Progenitor cell of endocrine pancreas (in vitro differentiated cells): ENCODE measurements at regions not wholly inside any gene's neighbourhood (a gene's known extent, or its start where the extent isn't known, plus 50 kb on each side); places are given as distances from the start of the nearest gene placed in this dataset.

Source experiments
- DNase-seq: peaks from one replicate; pipeline ENCODE4 v3.0.0; 2021; ENCODE audit warnings: low spot score; ENCODE audit not compliant: unreplicated experiment
- H3K27ac Mint-ChIP-seq: 2 replicates; pipeline ENCODE4 v1.8.0; 2021; ENCODE audit warnings: mild to moderate bottlenecking, moderate library complexity, mixed read lengths
- H3K27me3 Mint-ChIP-seq: 2 replicates; pipeline ENCODE4 v1.8.0; 2021; ENCODE audit warnings: mixed read lengths
- H3K36me3 Mint-ChIP-seq: 2 replicates; pipeline ENCODE4 v1.8.0; 2022; ENCODE audit warnings: mixed read lengths; ENCODE audit not compliant: insufficient read depth
- H3K4me1 Mint-ChIP-seq: 2 replicates; pipeline ENCODE4 v1.8.0; 2021; ENCODE audit warnings: low read depth, mixed read lengths
- H3K4me3 Mint-ChIP-seq: 2 replicates; pipeline ENCODE4 v1.8.0; 2021; ENCODE audit warnings: low read depth, mild to moderate bottlenecking, moderate library complexity, mixed read lengths
- H3K9me3 Mint-ChIP-seq: 2 replicates; pipeline ENCODE4 v1.8.0; 2021; ENCODE audit warnings: low read depth, mixed read lengths
- CTCF ChIP-seq: fragments of 200-600 bp; sonication (generic); IDR thresholded peaks from one replicate; pipeline ENCODE4 v1.5.0; 2021; ENCODE audit warnings: antibody characterized with exemption, mild to moderate bottlenecking; ENCODE audit not compliant: unreplicated experiment

- peaks cover 7% of the 10 kb centered on the region for H3K9me3 Mint-ChIP-seq
- H3K4me1 Mint-ChIP-seq: peaks cover 3% of the 10 kb centered on the region
- H3K27ac Mint-ChIP-seq: no peak overlapping the region
- no peaks in the 10 kb centered on the region for H3K27me3 Mint-ChIP-seq
- TF ChIP-seq CTCF: no peak
- no peaks in the 10 kb centered on the region for H3K36me3 Mint-ChIP-seq
- no peak overlapping the region for H3K4me3 Mint-ChIP-seq
- no peak for DNase-seq
These were observed 461.8 kb downstream of the PDHA2 start for GRCh38 chr4:96301715-96302114.

GRCh38 chr4:96305030-96305429 is 465.1 kb downstream of the PDHA2 start:
- no peak for TF ChIP-seq CTCF
- Mint-ChIP-seq H3K27me3 (no peaks in the 10 kb centered on the region), H3K9me3 (peaks cover 15% of the 10 kb centered on the region), H3K27ac (no peak overlapping the region), H3K4me1 (peaks cover 3% of the 10 kb centered on the region), H3K36me3 (peaks cover 4% of the 10 kb centered on the region), H3K4me3 (no peak overlapping the region)
- no peak for DNase-seq

- H3K27me3 Mint-ChIP-seq: no peaks in the 10 kb centered on the region
- no peak for TF ChIP-seq CTCF
- H3K4me3 Mint-ChIP-seq: no peak overlapping the region
- H3K27ac Mint-ChIP-seq: no peak overlapping the region
- DNase-seq: no peak
- peaks cover 12% of the 10 kb centered on the region for H3K4me1 Mint-ChIP-seq
- peaks cover 4% of the 10 kb centered on the region for H3K36me3 Mint-ChIP-seq
- peaks cover 15% of the 10 kb centered on the region for H3K9me3 Mint-ChIP-seq
These were observed 472.3 kb downstream of the PDHA2 start for GRCh38 chr4:96312046-96312685.

GRCh38 chr4:96315815-96316214 is 475.9 kb downstream of the PDHA2 start:
- H3K4me3 Mint-ChIP-seq: no peak overlapping the region
- no peak for TF ChIP-seq CTCF
- DNase-seq: no peak
- no peaks in the 10 kb centered on the region for H3K27me3 Mint-ChIP-seq
- H3K36me3 Mint-ChIP-seq: no peaks in the 10 kb centered on the region
- peaks cover 13% of the 10 kb centered on the region for H3K4me1 Mint-ChIP-seq
- H3K27ac Mint-ChIP-seq: peak overlapping the region; percentile 72
- H3K9me3 Mint-ChIP-seq: no peaks in the 10 kb centered on the region

- no peaks in the 10 kb centered on the region for H3K9me3 Mint-ChIP-seq
- H3K36me3 Mint-ChIP-seq: no peaks in the 10 kb centered on the region
- no peaks in the 10 kb centered on the region for H3K27me3 Mint-ChIP-seq
- H3K4me1 Mint-ChIP-seq: peaks cover 13% of the 10 kb centered on the region
- no peak overlapping the region for H3K27ac Mint-ChIP-seq
- no peak for DNase-seq
- no peak for TF ChIP-seq CTCF
- no peak overlapping the region for H3K4me3 Mint-ChIP-seq
These were observed 476.9 kb downstream of the PDHA2 start for GRCh38 chr4:96316776-96317175.
